GM18508 (cell line): ENCODE measurements at regions not wholly inside any gene's neighbourhood (a gene's known extent, or its start where the extent isn't known, plus 50 kb on each side); places are given as distances from the start of the nearest gene placed in this dataset.
"Not testable (repeated sequence)": the region's sequence is repeated elsewhere in the genome, so short reads cannot be mapped to it uniquely, and the experiment has no call there.

Source experiments
- ATAC-seq: cut with Tn5 transposase; IDR thresholded peaks from one replicate; pipeline ENCODE4 v1.9.1; 2021; ENCODE audit warnings: moderate number of reproducible peaks; ENCODE audit not compliant: insufficient read depth, unreplicated experiment

- no peak for ATAC-seq
These were observed 88.1 kb downstream of the DACT1 start for GRCh38 chr14:58725871-58726270.

GRCh38 chr14:58730792-58731464 lies 93.2 kb downstream of the DACT1 start:
- no peak for ATAC-seq

- no peak for ATAC-seq
These were observed 93.9 kb downstream of the DACT1 start for GRCh38 chr14:58731465-58732293.

GRCh38 chr14:58732387-58732786 lies 94.6 kb downstream of the DACT1 start:
- ATAC-seq = no peak

- no peak for ATAC-seq
These were observed 95.9 kb downstream of the DACT1 start for GRCh38 chr14:58733451-58734208.

- ATAC-seq = no peak
These were observed 97.8 kb downstream of the DACT1 start for GRCh38 chr14:58735596-58735995.

- no peak for ATAC-seq
These were observed 98.8 kb downstream of the DACT1 start for GRCh38 chr14:58736606-58737005.

GRCh38 chr14:58737511-58737910 lies 99.7 kb downstream of the DACT1 start:
- ATAC-seq = no peak

GRCh38 chr14:58738189-58738836 lies 100.6 kb downstream of the DACT1 start:
- no peak for ATAC-seq

GRCh38 chr14:58738876-58739275 lies 101.1 kb downstream of the DACT1 start:
- ATAC-seq = no peak

GRCh38 chr14:58739674-58740073 lies 101.9 kb downstream of the DACT1 start:
- ATAC-seq = peak; percentile 90

- ATAC-seq = no peak
These were observed 102.7 kb downstream of the DACT1 start for GRCh38 chr14:58740379-58740935.

- no peak for ATAC-seq
These were observed 107.1 kb downstream of the DACT1 start for GRCh38 chr14:58744801-58745394.

- no peak for ATAC-seq
These were observed 108.5 kb downstream of the DACT1 start for GRCh38 chr14:58746261-58746660.

- ATAC-seq = no peak
These were observed 108.9 kb downstream of the DACT1 start for GRCh38 chr14:58746701-58747100.

- ATAC-seq = no peak
These were observed 109.4 kb downstream of the DACT1 start for GRCh38 chr14:58747181-58747580.

- not testable (repeated sequence) for ATAC-seq
These were observed 110.5 kb downstream of the DACT1 start for GRCh38 chr14:58748251-58748650.

- ATAC-seq = peak; percentile 91
These were observed 111.4 kb downstream of the DACT1 start for GRCh38 chr14:58749066-58749669.
